ENCODE measurements at regions not wholly inside any gene's neighbourhood (a gene's known extent, or its start where the extent isn't known, plus 50 kb on each side); places are given as distances from the start of the nearest gene placed in this dataset.
A peak's percentile ranks its signal among the peaks of the same experiment; 100 is the strongest.
"Not testable (repeated sequence)": the region's sequence is repeated elsewhere in the genome, so short reads cannot be mapped to it uniquely, and the experiment has no call there.

GRCh38 chr10:109214891-109215290 lies 708.4 kb downstream of the XPNPEP1 start:
- DNase-seq (ENCODE audit: low spot score); H3K9me2 ChIP-seq (ENCODE audit: insufficient read depth); H3K79me2 ChIP-seq (replicated peaks; ENCODE audit: insufficient read depth); H3K4me2 ChIP-seq; H3K4me3 ChIP-seq; H3F3A ChIP-seq (replicated peaks; ENCODE audit: low read depth); H3K36me3 ChIP-seq (ENCODE audit: insufficient read depth); H3K9me3 Mint-ChIP-seq; H4K20me1 ChIP-seq (replicated peaks; ENCODE audit: insufficient read depth); H3K27ac ChIP-seq (ENCODE audit: low read depth); H3K4me3 Mint-ChIP-seq; H3K27ac Mint-ChIP-seq; H3K4me1 ChIP-seq (ENCODE audit: insufficient read depth); ATAC-seq; H3K4me1 Mint-ChIP-seq; H3K36me3 Mint-ChIP-seq (ENCODE audit: low read depth); H3K27me3 Mint-ChIP-seq (ENCODE audit: insufficient read depth, low read depth, poor library complexity); H2AFZ ChIP-seq; H3K27me3 ChIP-seq (ENCODE audit: insufficient read depth): not testable (repeated sequence)

- no peak overlapping the region for H3K4me2 ChIP-seq
- no peak overlapping the region for H3K4me3 ChIP-seq
- Mint-ChIP-seq H3K4me1 (no peaks in the 10 kb centered on the region), H3K36me3 (ENCODE audit: low read depth) (no peaks in the 10 kb centered on the region), H3K4me3 (no peak overlapping the region), H3K9me3 (no peaks in the 10 kb centered on the region), H3K27me3 (ENCODE audit: insufficient read depth, low read depth, poor library complexity) (peaks cover 1% of the 10 kb centered on the region), H3K27ac (no peak overlapping the region)
- H3F3A ChIP-seq (replicated peaks; ENCODE audit: low read depth): no peaks in the 10 kb centered on the region
- ATAC-seq: no peak
- no peaks in the 10 kb centered on the region for H3K4me1 ChIP-seq (ENCODE audit: insufficient read depth)
- H3K27ac ChIP-seq (ENCODE audit: low read depth): no peak overlapping the region
- no peaks in the 10 kb centered on the region for H3K79me2 ChIP-seq (replicated peaks; ENCODE audit: insufficient read depth)
- H2AFZ ChIP-seq: peak overlapping the region; percentile 45; the same call in 1 of the 2 replicates
- DNase-seq (ENCODE audit: low spot score): no peak
- H4K20me1 ChIP-seq (replicated peaks; ENCODE audit: insufficient read depth): no peaks in the 10 kb centered on the region
- no peaks in the 10 kb centered on the region for H3K27me3 ChIP-seq (ENCODE audit: insufficient read depth)
- no peaks in the 10 kb centered on the region for H3K36me3 ChIP-seq (ENCODE audit: insufficient read depth)
- H3K9me2 ChIP-seq (ENCODE audit: insufficient read depth): no peaks in the 10 kb centered on the region
- TF ChIP-seq STAT1 (IDR thresholded peaks at IDR 0.05; ENCODE audit: unreplicated experiment): no peak
- TF ChIP-seq CTCF (conservative IDR thresholded peaks at IDR 0.05; ENCODE audit: low read depth in 2 of 2): no peak
- TF ChIP-seq EZH2 (IDR thresholded peaks at IDR 0.05; ENCODE audit: low read depth, unreplicated experiment): no peak
- no peak for TF ChIP-seq JUNB (IDR thresholded peaks at IDR 0.05; ENCODE audit: unreplicated experiment)
- TF ChIP-seq ZNF331 (CRISPR knock-in tag; IDR thresholded peaks at IDR 0.05; ENCODE audit: low read depth): no peak
- TF ChIP-seq REST (IDR thresholded peaks at IDR 0.05; ENCODE audit: unreplicated experiment): no peak
- no peak for TF ChIP-seq EZH2phosphoT487 (IDR thresholded peaks at IDR 0.05; ENCODE audit: unreplicated experiment)
- no peak for TF ChIP-seq NANOG (IDR thresholded peaks at IDR 0.05; ENCODE audit: borderline replicate concordance)
- TF ChIP-seq ETS1 (IDR thresholded peaks at IDR 0.05): no peak
- TF ChIP-seq ZNF462 (CRISPR knock-in tag; IDR thresholded peaks at IDR 0.05): no peak
Observed at GRCh38 chr10:109207361-109207760, 716.0 kb downstream of the XPNPEP1 start.

Data from GM23338 (cell line).